K562 (cell line): ENCODE measurements at regions not wholly inside any gene's neighbourhood (a gene's known extent, or its start where the extent isn't known, plus 50 kb on each side); places are given as distances from the start of the nearest gene placed in this dataset.

Experiments
- ARID2 ChIP-seq: fragments of 450-650 bp; IDR thresholded peaks from 2 replicates; pipeline ENCODE4 v1.6.1; 2017; ENCODE audit warnings: antibody characterized with exemption, mild to moderate bottlenecking
- ESRRB ChIP-seq: fragments of 250-450 bp; sonication (Bioruptor Pico); IDR thresholded peaks from 2 replicates; pipeline ENCODE4 v1.5.0; 2020; ENCODE audit warnings: mild to moderate bottlenecking, moderate library complexity, borderline replicate concordance
- GTF3C2 ChIP-seq: IDR thresholded peaks from 3 replicates; pipeline ENCODE4 v1.6.1; 2011; ENCODE audit warnings: borderline replicate concordance, mild to moderate bottlenecking, moderate library complexity; ENCODE audit not compliant: insufficient read length; ENCODE audit errors: extremely low read depth
- NEUROD1 ChIP-seq: fragments of 150-350 bp; IDR thresholded peaks from 2 replicates; pipeline ENCODE4 v1.6.1; 2014; ENCODE audit warnings: borderline replicate concordance, low read length, low read depth; ENCODE audit not compliant: partially characterized antibody
- TOE1 ChIP-seq, 2 experiments: fragments of 450-650 bp in 1 of 2; sonication (generic) in 1 of 2; formaldehyde crosslinking in 1 of 2; IDR thresholded peaks; 2 replicates each; pipeline versions ENCODE4 v1.7.1 to v1.8.0; 2016 to 2022; ENCODE audit warnings: borderline replicate concordance in 2 of 2, mild to moderate bottlenecking in 2 of 2, antibody characterized with exemption in 1 of 2, inconsistent platforms in 1 of 2, low read depth in 1 of 2, missing genetic modification reagents in 1 of 2, moderate library complexity in 1 of 2
- ZBTB2 ChIP-seq: fragments of 450-650 bp; IDR thresholded peaks from 2 replicates; pipeline ENCODE4 v1.6.1; 2016; ENCODE audit warnings: antibody characterized with exemption
- ZNF778 ChIP-seq: fragments of 450-650 bp; formaldehyde crosslinking; IDR thresholded peaks from 2 replicates; pipeline ENCODE4 v1.4.0; 2020; ENCODE audit warnings: mild to moderate bottlenecking, moderate library complexity
- TF ChIP-seq, protein P1 (sequence below): fragments of 450-650 bp; IDR thresholded peaks from 2 replicates; pipeline ENCODE4 v1.6.1; 2016; ENCODE audit warnings: mild to moderate bottlenecking, moderate library complexity
- TF ChIP-seq, protein P2 (sequence below): fragments of 200-800 bp; sonication (Bioruptor generic); IDR thresholded peaks from 2 replicates; pipeline ENCODE4 v1.6.1; 2017; ENCODE audit warnings: missing genetic modification characterization, missing compliant biosample characterization

- no peak for TF ChIP-seq ZBTB2
- TF ChIP-seq NEUROD1: no peak
- TF ChIP-seq, protein P1, sequence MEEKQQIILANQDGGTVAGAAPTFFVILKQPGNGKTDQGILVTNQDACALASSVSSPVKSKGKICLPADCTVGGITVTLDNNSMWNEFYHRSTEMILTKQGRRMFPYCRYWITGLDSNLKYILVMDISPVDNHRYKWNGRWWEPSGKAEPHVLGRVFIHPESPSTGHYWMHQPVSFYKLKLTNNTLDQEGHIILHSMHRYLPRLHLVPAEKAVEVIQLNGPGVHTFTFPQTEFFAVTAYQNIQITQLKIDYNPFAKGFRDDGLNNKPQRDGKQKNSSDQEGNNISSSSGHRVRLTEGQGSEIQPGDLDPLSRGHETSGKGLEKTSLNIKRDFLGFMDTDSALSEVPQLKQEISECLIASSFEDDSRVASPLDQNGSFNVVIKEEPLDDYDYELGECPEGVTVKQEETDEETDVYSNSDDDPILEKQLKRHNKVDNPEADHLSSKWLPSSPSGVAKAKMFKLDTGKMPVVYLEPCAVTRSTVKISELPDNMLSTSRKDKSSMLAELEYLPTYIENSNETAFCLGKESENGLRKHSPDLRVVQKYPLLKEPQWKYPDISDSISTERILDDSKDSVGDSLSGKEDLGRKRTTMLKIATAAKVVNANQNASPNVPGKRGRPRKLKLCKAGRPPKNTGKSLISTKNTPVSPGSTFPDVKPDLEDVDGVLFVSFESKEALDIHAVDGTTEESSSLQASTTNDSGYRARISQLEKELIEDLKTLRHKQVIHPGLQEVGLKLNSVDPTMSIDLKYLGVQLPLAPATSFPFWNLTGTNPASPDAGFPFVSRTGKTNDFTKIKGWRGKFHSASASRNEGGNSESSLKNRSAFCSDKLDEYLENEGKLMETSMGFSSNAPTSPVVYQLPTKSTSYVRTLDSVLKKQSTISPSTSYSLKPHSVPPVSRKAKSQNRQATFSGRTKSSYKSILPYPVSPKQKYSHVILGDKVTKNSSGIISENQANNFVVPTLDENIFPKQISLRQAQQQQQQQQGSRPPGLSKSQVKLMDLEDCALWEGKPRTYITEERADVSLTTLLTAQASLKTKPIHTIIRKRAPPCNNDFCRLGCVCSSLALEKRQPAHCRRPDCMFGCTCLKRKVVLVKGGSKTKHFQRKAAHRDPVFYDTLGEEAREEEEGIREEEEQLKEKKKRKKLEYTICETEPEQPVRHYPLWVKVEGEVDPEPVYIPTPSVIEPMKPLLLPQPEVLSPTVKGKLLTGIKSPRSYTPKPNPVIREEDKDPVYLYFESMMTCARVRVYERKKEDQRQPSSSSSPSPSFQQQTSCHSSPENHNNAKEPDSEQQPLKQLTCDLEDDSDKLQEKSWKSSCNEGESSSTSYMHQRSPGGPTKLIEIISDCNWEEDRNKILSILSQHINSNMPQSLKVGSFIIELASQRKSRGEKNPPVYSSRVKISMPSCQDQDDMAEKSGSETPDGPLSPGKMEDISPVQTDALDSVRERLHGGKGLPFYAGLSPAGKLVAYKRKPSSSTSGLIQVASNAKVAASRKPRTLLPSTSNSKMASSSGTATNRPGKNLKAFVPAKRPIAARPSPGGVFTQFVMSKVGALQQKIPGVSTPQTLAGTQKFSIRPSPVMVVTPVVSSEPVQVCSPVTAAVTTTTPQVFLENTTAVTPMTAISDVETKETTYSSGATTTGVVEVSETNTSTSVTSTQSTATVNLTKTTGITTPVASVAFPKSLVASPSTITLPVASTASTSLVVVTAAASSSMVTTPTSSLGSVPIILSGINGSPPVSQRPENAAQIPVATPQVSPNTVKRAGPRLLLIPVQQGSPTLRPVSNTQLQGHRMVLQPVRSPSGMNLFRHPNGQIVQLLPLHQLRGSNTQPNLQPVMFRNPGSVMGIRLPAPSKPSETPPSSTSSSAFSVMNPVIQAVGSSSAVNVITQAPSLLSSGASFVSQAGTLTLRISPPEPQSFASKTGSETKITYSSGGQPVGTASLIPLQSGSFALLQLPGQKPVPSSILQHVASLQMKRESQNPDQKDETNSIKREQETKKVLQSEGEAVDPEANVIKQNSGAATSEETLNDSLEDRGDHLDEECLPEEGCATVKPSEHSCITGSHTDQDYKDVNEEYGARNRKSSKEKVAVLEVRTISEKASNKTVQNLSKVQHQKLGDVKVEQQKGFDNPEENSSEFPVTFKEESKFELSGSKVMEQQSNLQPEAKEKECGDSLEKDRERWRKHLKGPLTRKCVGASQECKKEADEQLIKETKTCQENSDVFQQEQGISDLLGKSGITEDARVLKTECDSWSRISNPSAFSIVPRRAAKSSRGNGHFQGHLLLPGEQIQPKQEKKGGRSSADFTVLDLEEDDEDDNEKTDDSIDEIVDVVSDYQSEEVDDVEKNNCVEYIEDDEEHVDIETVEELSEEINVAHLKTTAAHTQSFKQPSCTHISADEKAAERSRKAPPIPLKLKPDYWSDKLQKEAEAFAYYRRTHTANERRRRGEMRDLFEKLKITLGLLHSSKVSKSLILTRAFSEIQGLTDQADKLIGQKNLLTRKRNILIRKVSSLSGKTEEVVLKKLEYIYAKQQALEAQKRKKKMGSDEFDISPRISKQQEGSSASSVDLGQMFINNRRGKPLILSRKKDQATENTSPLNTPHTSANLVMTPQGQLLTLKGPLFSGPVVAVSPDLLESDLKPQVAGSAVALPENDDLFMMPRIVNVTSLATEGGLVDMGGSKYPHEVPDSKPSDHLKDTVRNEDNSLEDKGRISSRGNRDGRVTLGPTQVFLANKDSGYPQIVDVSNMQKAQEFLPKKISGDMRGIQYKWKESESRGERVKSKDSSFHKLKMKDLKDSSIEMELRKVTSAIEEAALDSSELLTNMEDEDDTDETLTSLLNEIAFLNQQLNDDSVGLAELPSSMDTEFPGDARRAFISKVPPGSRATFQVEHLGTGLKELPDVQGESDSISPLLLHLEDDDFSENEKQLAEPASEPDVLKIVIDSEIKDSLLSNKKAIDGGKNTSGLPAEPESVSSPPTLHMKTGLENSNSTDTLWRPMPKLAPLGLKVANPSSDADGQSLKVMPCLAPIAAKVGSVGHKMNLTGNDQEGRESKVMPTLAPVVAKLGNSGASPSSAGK: no peak
- no peak for TF ChIP-seq ESRRB (CRISPR knock-in tag)
- TF ChIP-seq ARID2: no peak
- no peak for TF ChIP-seq TOE1 (IDR thresholded peaks at IDR 0.05; ENCODE audit: borderline replicate concordance)
- no peak for TF ChIP-seq TOE1 (CRISPR knock-in tag; IDR thresholded peaks at IDR 0.05; ENCODE audit: borderline replicate concordance, low read depth)
- TF ChIP-seq ZNF778 (CRISPR knock-in tag): no peak
- no peak for TF ChIP-seq GTF3C2
- TF ChIP-seq, protein P2, sequence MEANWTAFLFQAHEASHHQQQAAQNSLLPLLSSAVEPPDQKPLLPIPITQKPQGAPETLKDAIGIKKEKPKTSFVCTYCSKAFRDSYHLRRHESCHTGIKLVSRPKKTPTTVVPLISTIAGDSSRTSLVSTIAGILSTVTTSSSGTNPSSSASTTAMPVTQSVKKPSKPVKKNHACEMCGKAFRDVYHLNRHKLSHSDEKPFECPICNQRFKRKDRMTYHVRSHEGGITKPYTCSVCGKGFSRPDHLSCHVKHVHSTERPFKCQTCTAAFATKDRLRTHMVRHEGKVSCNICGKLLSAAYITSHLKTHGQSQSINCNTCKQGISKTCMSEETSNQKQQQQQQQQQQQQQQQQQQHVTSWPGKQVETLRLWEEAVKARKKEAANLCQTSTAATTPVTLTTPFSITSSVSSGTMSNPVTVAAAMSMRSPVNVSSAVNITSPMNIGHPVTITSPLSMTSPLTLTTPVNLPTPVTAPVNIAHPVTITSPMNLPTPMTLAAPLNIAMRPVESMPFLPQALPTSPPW (CRISPR knock-in tag): no peak
These were observed 780.2 kb upstream of the SLITRK1 start (continued) for GRCh38 chr13:84662491-84662890.
